Left colon (tissue), 2 donors: ENCODE measurements at regions not wholly inside any gene's neighbourhood (a gene's known extent, or its start where the extent isn't known, plus 50 kb on each side); places are given as distances from the start of the nearest gene placed in this dataset.

Experiments used
- ATAC-seq: fragments of 200-7000 bp; cut with Tn5 transposase; one replicate; pipeline ENCODE4 v1.9.1; 2020; ENCODE audit warnings: mild to moderate bottlenecking, moderate library complexity
- DNase-seq, 2 donors: peaks; one replicate each; pipeline ENCODE4 v3.0.0-alpha.2; 2020
- intact Hi-C, 2 donors: fragments of 100-400 bp; cut with DNase I in 1 of 2; cut with micrococcal nuclease in 1 of 2; formaldehyde crosslinking; loops; one replicate each; pipeline versions ENCODE4 v1.11.2 to v1.14.0; 2022; cut with DNase I, micrococcal nuclease
- donor health status: DM: no; HTN: no; CAD: no.
- donor health status: DM: yes; HTN: yes; CAD: no.

- no peak for ATAC-seq
- no peak for DNase-seq
- intact Hi-C loops, result no loop called here
Observed at GRCh38 chr6:82569022-82569421, 205.4 kb downstream of the TPBG start.

- intact Hi-C loops, result no loop called here
- no peak for DNase-seq
Observed at GRCh38 chr6:82570083-82570482, 206.5 kb downstream of the TPBG start.

GRCh38 chr6:82571455-82571854, 207.8 kb downstream of the TPBG start:
- DNase-seq, result no peak
- intact Hi-C loops, result no loop called here
- no peak for ATAC-seq

More at GRCh38 chr6:82570083-82570482, 206.5 kb downstream of the TPBG start:
- no peak for ATAC-seq

- ATAC-seq, result no peak
- DNase-seq, result no peak
- intact Hi-C loops, result no loop called here
Observed at GRCh38 chr6:82573254-82573972, 209.8 kb downstream of the TPBG start.

- no peak for DNase-seq
- intact Hi-C loops, result no loop called here
- no peak for ATAC-seq
Observed at GRCh38 chr6:82576284-82576683, 212.7 kb downstream of the TPBG start.

GRCh38 chr6:82584194-82584695, 220.6 kb downstream of the TPBG start:
- intact Hi-C loops, result no loop called here
- DNase-seq, result no peak
- no peak for ATAC-seq

- ATAC-seq, result no peak
- intact Hi-C loops, result no loop called here
Observed at GRCh38 chr6:82584856-82585255, 221.2 kb downstream of the TPBG start.

GRCh38 chr6:82588020-82588419, 224.4 kb downstream of the TPBG start:
- DNase-seq (no peak), ATAC-seq (no peak)
- intact Hi-C loops, result no loop called here

More at GRCh38 chr6:82584856-82585255, 221.2 kb downstream of the TPBG start:
- no peak for DNase-seq

- no peak for DNase-seq
- intact Hi-C loops, result no loop called here
Observed at GRCh38 chr6:82588859-82589412, 225.3 kb downstream of the TPBG start.

GRCh38 chr6:82589509-82590206, 226.0 kb downstream of the TPBG start:
- DNase-seq (no peak), ATAC-seq (no peak)
- intact Hi-C loops, result no loop called here

More at GRCh38 chr6:82588859-82589412, 225.3 kb downstream of the TPBG start:
- no peak for ATAC-seq

GRCh38 chr6:82597201-82597600, 233.6 kb downstream of the TPBG start:
- ATAC-seq, result no peak
- intact Hi-C loops, result no loop called here
- no peak for DNase-seq

GRCh38 chr6:82602776-82603175, 239.2 kb downstream of the TPBG start:
- no peak for ATAC-seq
- intact Hi-C loops, result no loop called here

GRCh38 chr6:82603871-82604270, 240.3 kb downstream of the TPBG start:
- intact Hi-C loops, result no loop called here
- ATAC-seq (no peak), DNase-seq (no peak)

More at GRCh38 chr6:82602776-82603175, 239.2 kb downstream of the TPBG start:
- no peak for DNase-seq

GRCh38 chr6:82607998-82608725, 244.5 kb downstream of the TPBG start:
- DNase-seq (no peak), ATAC-seq (no peak)
- intact Hi-C loops, result no loop called here

GRCh38 chr6:82608781-82609180, 245.2 kb downstream of the TPBG start:
- ATAC-seq, result no peak
- DNase-seq, result no peak
- intact Hi-C loops, result no loop called here

- intact Hi-C loops, result no loop called here
- no peak for ATAC-seq
- no peak for DNase-seq
Observed at GRCh38 chr6:82611751-82612150, 248.1 kb downstream of the TPBG start.

- intact Hi-C loops, result no loop called here
- ATAC-seq (no peak), DNase-seq (no peak)
Observed at GRCh38 chr6:82612475-82613039, 248.9 kb downstream of the TPBG start.

- intact Hi-C loops, result no loop called here
- DNase-seq (no peak), ATAC-seq (no peak)
Observed at GRCh38 chr6:82614518-82614917, 250.9 kb downstream of the TPBG start.

- ATAC-seq (no peak), DNase-seq (no peak)
- intact Hi-C loops, result no loop called here
Observed at GRCh38 chr6:82616386-82617028, 252.9 kb downstream of the TPBG start.
